ENCODE measurements at regions not wholly inside any gene's neighbourhood (a gene's known extent, or its start where the extent isn't known, plus 50 kb on each side); places are given as distances from the start of the nearest gene placed in this dataset.

DNA sequence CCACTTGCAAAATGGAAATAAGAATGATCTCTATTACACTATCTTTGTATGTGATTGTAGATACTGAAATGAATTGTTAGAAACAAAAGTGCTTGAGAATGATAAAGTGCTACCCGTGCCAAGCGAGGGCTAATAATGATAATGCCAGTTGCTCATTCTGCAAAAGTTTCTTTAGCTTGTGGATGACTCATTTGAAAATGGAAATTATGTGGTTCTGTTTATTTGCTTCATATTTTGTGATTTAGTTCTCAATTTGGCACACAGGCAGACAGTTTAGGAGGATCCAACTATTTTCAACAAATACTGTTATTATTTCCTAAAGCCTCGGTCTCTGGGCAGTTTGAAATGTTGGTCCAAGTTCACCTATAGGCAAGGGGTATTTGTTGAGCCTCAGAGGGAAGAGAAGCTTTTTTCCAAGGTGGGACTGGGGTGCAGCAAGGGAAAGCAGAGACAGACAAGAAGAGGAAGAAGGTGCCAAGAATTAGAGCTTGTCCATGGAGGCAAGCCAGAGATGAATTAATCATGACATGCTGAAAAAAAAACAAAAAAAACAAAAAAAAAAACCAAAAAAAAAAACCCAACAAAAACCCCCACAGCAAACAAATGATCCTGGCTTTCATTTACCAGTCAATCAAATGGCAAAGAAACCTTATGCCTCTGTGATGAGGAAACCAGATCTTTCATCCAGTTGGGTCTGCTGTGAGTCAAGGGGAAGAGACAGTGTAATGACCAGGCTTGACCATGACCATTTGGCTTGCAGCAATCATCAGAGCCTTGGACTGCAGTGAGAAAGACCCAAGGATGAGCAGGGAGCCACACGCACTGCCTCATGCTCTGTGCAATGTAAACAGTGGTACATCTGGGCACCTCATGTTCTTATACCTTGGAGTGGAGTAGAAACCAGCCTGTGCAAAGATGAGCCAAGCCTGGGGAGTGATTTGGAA, 285.0 kb upstream of the HABP2 start:
- TF ChIP-seq CREM (IDR thresholded peaks at IDR 0.05; ENCODE audit: low read depth) (no peak), GATA2 (CRISPR knock-in tag; IDR thresholded peaks at IDR 0.05) (no peak), KDM1A (IDR thresholded peaks at IDR 0.05) (no peak), ELF4 (CRISPR knock-in tag; IDR thresholded peaks at IDR 0.05) (no peak), CBX3 (IDR thresholded peaks at IDR 0.05; ENCODE audit: borderline replicate concordance in 1 of 2, low read length in 2 of 2) (no peak)
- TF ChIP-seq, protein P1, sequence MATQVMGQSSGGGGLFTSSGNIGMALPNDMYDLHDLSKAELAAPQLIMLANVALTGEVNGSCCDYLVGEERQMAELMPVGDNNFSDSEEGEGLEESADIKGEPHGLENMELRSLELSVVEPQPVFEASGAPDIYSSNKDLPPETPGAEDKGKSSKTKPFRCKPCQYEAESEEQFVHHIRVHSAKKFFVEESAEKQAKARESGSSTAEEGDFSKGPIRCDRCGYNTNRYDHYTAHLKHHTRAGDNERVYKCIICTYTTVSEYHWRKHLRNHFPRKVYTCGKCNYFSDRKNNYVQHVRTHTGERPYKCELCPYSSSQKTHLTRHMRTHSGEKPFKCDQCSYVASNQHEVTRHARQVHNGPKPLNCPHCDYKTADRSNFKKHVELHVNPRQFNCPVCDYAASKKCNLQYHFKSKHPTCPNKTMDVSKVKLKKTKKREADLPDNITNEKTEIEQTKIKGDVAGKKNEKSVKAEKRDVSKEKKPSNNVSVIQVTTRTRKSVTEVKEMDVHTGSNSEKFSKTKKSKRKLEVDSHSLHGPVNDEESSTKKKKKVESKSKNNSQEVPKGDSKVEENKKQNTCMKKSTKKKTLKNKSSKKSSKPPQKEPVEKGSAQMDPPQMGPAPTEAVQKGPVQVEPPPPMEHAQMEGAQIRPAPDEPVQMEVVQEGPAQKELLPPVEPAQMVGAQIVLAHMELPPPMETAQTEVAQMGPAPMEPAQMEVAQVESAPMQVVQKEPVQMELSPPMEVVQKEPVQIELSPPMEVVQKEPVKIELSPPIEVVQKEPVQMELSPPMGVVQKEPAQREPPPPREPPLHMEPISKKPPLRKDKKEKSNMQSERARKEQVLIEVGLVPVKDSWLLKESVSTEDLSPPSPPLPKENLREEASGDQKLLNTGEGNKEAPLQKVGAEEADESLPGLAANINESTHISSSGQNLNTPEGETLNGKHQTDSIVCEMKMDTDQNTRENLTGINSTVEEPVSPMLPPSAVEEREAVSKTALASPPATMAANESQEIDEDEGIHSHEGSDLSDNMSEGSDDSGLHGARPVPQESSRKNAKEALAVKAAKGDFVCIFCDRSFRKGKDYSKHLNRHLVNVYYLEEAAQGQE (IDR thresholded peaks at IDR 0.05; ENCODE audit: borderline replicate concordance) = no peak
- TF ChIP-seq, protein P1 (CRISPR knock-in tag; IDR thresholded peaks at IDR 0.05; ENCODE audit: low read depth) = no peak

Measured in K562 (cell line).